Dedifferentiated amniotic fluid mesenchymal stem cell (primary cell): ENCODE measurements at regions not wholly inside any gene's neighbourhood (a gene's known extent, or its start where the extent isn't known, plus 50 kb on each side); places are given as distances from the start of the nearest gene placed in this dataset.
"Not testable (repeated sequence)": the region's sequence is repeated elsewhere in the genome, so short reads cannot be mapped to it uniquely, and the experiment has no call there.

ENCODE experiments used
- DNase-seq: peaks from one replicate; pipeline ENCODE4 v3.0.0-alpha.2; 2016; ENCODE audit errors: extremely low spot score

GRCh38 chr1:222066539-222066938, 324.6 kb upstream of the DUSP10 start:
- no peak for DNase-seq

GRCh38 chr1:222065234-222065633, 323.3 kb upstream of the DUSP10 start:
- DNase-seq, result no peak

- no peak for DNase-seq
Measured at GRCh38 chr1:222064388-222065211, 322.7 kb upstream of the DUSP10 start.

GRCh38 chr1:222062640-222063039, 320.8 kb upstream of the DUSP10 start:
- DNase-seq, result no peak

GRCh38 chr1:222061711-222062359, 319.9 kb upstream of the DUSP10 start:
- DNase-seq, result no peak

GRCh38 chr1:222060210-222060916, 318.5 kb upstream of the DUSP10 start:
- no peak for DNase-seq

GRCh38 chr1:222058249-222058648, 316.4 kb upstream of the DUSP10 start:
- DNase-seq, result no peak

GRCh38 chr1:222057162-222057561, 315.3 kb upstream of the DUSP10 start:
- DNase-seq, result no peak

- DNase-seq, result no peak
Measured at GRCh38 chr1:222054416-222054815, 312.5 kb upstream of the DUSP10 start.

- DNase-seq, result no peak
Measured at GRCh38 chr1:222053790-222054294, 312.0 kb upstream of the DUSP10 start.

- DNase-seq, result not testable (repeated sequence)
Measured at GRCh38 chr1:222051311-222051710, 309.4 kb upstream of the DUSP10 start.

GRCh38 chr1:222049661-222050060, 307.8 kb upstream of the DUSP10 start:
- DNase-seq, result not testable (repeated sequence)

GRCh38 chr1:222049176-222049575, 307.3 kb upstream of the DUSP10 start:
- no peak for DNase-seq

- no peak for DNase-seq
Measured at GRCh38 chr1:222048094-222048595, 306.3 kb upstream of the DUSP10 start.

GRCh38 chr1:222047366-222047765, 305.5 kb upstream of the DUSP10 start:
- DNase-seq, result no peak

GRCh38 chr1:222046684-222047263, 304.9 kb upstream of the DUSP10 start:
- DNase-seq, result no peak

GRCh38 chr1:222045786-222046185, 303.9 kb upstream of the DUSP10 start:
- DNase-seq, result no peak

- DNase-seq, result no peak
Measured at GRCh38 chr1:222045236-222045635, 303.3 kb upstream of the DUSP10 start.

GRCh38 chr1:222043444-222044292, 301.8 kb upstream of the DUSP10 start:
- DNase-seq, result peak; percentile 98

GRCh38 chr1:222042120-222042519, 300.2 kb upstream of the DUSP10 start:
- DNase-seq, result no peak

GRCh38 chr1:222040955-222041354, 299.1 kb upstream of the DUSP10 start:
- no peak for DNase-seq
